ENCODE measurements at regions not wholly inside any gene's neighbourhood (a gene's known extent, or its start where the extent isn't known, plus 50 kb on each side); places are given as distances from the start of the nearest gene placed in this dataset.

DNA sequence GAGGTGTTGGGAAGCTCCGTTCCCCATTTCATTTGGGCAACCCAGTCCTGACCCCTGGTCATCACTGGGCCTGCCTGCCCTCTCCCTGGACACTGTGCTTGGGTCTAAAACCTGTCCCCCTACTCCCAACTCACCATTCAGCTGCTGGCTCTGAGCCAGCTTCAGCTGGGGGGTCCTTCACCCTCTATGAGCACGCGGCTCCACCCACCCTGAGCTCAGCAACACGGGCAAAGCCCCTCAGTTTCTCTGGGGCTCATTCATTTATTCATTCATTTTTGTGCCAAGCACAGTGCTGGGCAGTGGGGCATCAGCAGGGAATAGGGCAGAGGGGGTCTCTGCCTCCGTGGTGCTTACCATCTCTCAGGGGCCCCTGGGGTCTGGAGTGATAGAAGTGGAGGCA lies 199.8 kb upstream of the MVB12B start:
- no TSS peak for BruUV-seq (replicated peaks)
- CTCF ChIA-PET, result no interaction called here

DNA sequence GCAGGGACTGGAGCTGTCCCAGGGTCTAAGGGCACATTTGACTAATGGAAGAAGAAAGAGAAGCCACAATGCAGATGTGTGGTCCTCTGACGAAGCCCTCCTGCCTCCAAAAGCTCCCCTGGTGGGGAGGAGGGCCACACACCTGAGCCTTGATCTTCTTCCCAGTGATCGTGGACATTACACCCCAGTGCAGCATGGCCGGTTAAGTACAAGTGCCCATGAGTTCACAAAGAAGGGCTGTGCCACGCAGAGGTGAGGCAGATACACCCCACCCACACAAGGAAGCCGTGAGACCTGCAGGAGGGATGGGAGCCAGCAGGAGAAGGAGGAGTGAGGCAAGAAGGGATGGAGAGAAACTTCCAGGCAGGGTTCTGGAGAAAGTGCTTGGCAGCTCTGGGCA lies 199.0 kb upstream of the MVB12B start:
- Histone ChIP-seq H3K4me1 (ENCODE audit: control insufficient read depth, extremely low read depth, insufficient read depth, low read length) (no peaks in the 10 kb centered on the region), H4K20me1 (replicated peaks; ENCODE audit: control insufficient read depth, extremely low read depth, insufficient read depth, low read length) (no peaks in the 10 kb centered on the region), H3K36me3 (ENCODE audit: control insufficient read depth in 2 of 2, extremely low read depth in 1 of 2, insufficient read depth in 2 of 2, low read length in 2 of 2) (no peaks in the 10 kb centered on the region), H2AFZ (ENCODE audit: low read depth, low read length) (no peak overlapping the region), H3K9ac (replicated peaks; ENCODE audit: extremely low read depth, insufficient read depth, low read length) (no peak overlapping the region), H3K9me1 (replicated peaks; ENCODE audit: control insufficient read depth, extremely low read depth, insufficient read depth, low read length) (no peaks in the 10 kb centered on the region), H3K27ac (ENCODE audit: insufficient read depth, low read depth, low read length) (no peak overlapping the region), H3K9me3 (replicated peaks; ENCODE audit: control insufficient read depth, insufficient read depth, low read length) (no peaks in the 10 kb centered on the region), H3K27me3 (ENCODE audit: control insufficient read depth in 2 of 2, insufficient read depth in 2 of 2, low read length in 2 of 2) (peaks cover 0 to 2% of the 10 kb centered on the region in 2 experiments), H3K4me3 (replicated peaks in 1 of 3; ENCODE audit: insufficient read depth in 1 of 3, low read depth in 1 of 3, low read length in 3 of 3) (no peak overlapping the region), H3K79me2 (ENCODE audit: control insufficient read depth, insufficient read depth, low read length) (no peaks in the 10 kb centered on the region), H3K4me2 (ENCODE audit: insufficient read depth, low read length) (no peak overlapping the region)
- BruUV-seq (replicated peaks), result no TSS peak
- intact Hi-C loops (cut with micrococcal nuclease), result no loop called here
- POLR2A ChIA-PET, result no interaction called here
- DNase-seq (ENCODE audit: low read depth, low spot score) (no peak), FAIRE-seq (no peak)
- dilution Hi-C loops (cut with MboI; ENCODE audit: extremely low pct_ligation_motif_present, low sequenced_read_pairs), result no loop called here
- CTCF ChIA-PET, result no interaction called here
- no peak for TF ChIP-seq MYC (IDR thresholded peaks at IDR 0.05; ENCODE audit: low read depth, low read length)

More for the DNA sequence above, 199.8 kb upstream of the MVB12B start:
- no peak overlapping the region for H3K4me2 ChIP-seq (ENCODE audit: insufficient read depth, low read length)
- no peak for TF ChIP-seq JUN (IDR thresholded peaks at IDR 0.05; ENCODE audit: borderline replicate concordance, insufficient read depth, insufficient read length, low read depth)
- no peak for TF ChIP-seq MYC (IDR thresholded peaks at IDR 0.05; ENCODE audit: low read depth, low read length)
- no peak overlapping the region for H3K4me3 ChIP-seq (replicated peaks in 1 of 3; ENCODE audit: insufficient read depth in 1 of 3, low read depth in 1 of 3, low read length in 3 of 3)
- H3K9me3 ChIP-seq (replicated peaks; ENCODE audit: control insufficient read depth, insufficient read depth, low read length), result no peaks in the 10 kb centered on the region
- no peak overlapping the region for H2AFZ ChIP-seq (ENCODE audit: low read depth, low read length)
- no peak overlapping the region for H3K9ac ChIP-seq (replicated peaks; ENCODE audit: extremely low read depth, insufficient read depth, low read length)
- FAIRE-seq (no peak), DNase-seq (ENCODE audit: low read depth, low spot score) (no peak)
- no peaks in the 10 kb centered on the region for H4K20me1 ChIP-seq (replicated peaks; ENCODE audit: control insufficient read depth, extremely low read depth, insufficient read depth, low read length)
- no peaks in the 10 kb centered on the region for H3K36me3 ChIP-seq (ENCODE audit: control insufficient read depth in 2 of 2, extremely low read depth in 1 of 2, insufficient read depth in 2 of 2, low read length in 2 of 2)
- H3K27me3 ChIP-seq (ENCODE audit: control insufficient read depth in 2 of 2, insufficient read depth in 2 of 2, low read length in 2 of 2), result peaks cover 0 to 2% of the 10 kb centered on the region in 2 experiments
- H3K79me2 ChIP-seq (ENCODE audit: control insufficient read depth, insufficient read depth, low read length), result no peaks in the 10 kb centered on the region
- H3K4me1 ChIP-seq (ENCODE audit: control insufficient read depth, extremely low read depth, insufficient read depth, low read length), result no peaks in the 10 kb centered on the region
- intact Hi-C loops (cut with micrococcal nuclease) (no loop called here), dilution Hi-C loops (cut with MboI; ENCODE audit: extremely low pct_ligation_motif_present, low sequenced_read_pairs) (no loop called here)
- POLR2A ChIA-PET, result no interaction called here
- no peak overlapping the region for H3K27ac ChIP-seq (ENCODE audit: insufficient read depth, low read depth, low read length)
- H3K9me1 ChIP-seq (replicated peaks; ENCODE audit: control insufficient read depth, extremely low read depth, insufficient read depth, low read length), result no peaks in the 10 kb centered on the region

Data from endothelial cell of umbilical vein (primary cell).